AG09309 (cell line): ENCODE measurements at regions not wholly inside any gene's neighbourhood (a gene's known extent, or its start where the extent isn't known, plus 50 kb on each side); places are given as distances from the start of the nearest gene placed in this dataset.

Experiments used
- DNase-seq: peaks from one replicate; pipeline ENCODE4 v3.0.0-alpha.2; 2010; ENCODE audit warnings: low read depth
- H3K4me3 ChIP-seq: 2 replicates; pipeline ENCODE4 v1.5.1; 2011; ENCODE audit warnings: mild to moderate bottlenecking, low read depth, low read length, moderate library complexity; ENCODE audit not compliant: control insufficient read depth
- CTCF ChIP-seq: IDR thresholded peaks from 2 replicates; pipeline ENCODE4 v1.5.1; 2011; ENCODE audit warnings: mild to moderate bottlenecking, low read depth, low read length, inconsistent platforms; ENCODE audit not compliant: insufficient read depth, control insufficient read depth; ENCODE audit errors: missing control alignments

GRCh38 chrX:39869846-39870601, 227.7 kb downstream of the BCOR start:
- DNase-seq, result no peak
- no peak for TF ChIP-seq CTCF

GRCh38 chrX:39871648-39872047, 226.1 kb downstream of the BCOR start:
- no peak for DNase-seq
- H3K4me3 ChIP-seq, result no peak overlapping the region
- TF ChIP-seq CTCF, result no peak

More at GRCh38 chrX:39869846-39870601, 227.7 kb downstream of the BCOR start:
- H3K4me3 ChIP-seq, result no peak overlapping the region

GRCh38 chrX:39873117-39873516, 224.6 kb downstream of the BCOR start:
- no peak overlapping the region for H3K4me3 ChIP-seq
- TF ChIP-seq CTCF, result no peak
- DNase-seq, result no peak

GRCh38 chrX:39874202-39874816, 223.4 kb downstream of the BCOR start:
- DNase-seq, result no peak
- no peak overlapping the region for H3K4me3 ChIP-seq
- TF ChIP-seq CTCF, result no peak

- H3K4me3 ChIP-seq, result no peak overlapping the region
- TF ChIP-seq CTCF, result no peak
- DNase-seq, result no peak
Observed at GRCh38 chrX:39875834-39876628, 221.7 kb downstream of the BCOR start.

- no peak for TF ChIP-seq CTCF
- no peak for DNase-seq
- no peak overlapping the region for H3K4me3 ChIP-seq
Observed at GRCh38 chrX:39877905-39878304, 219.9 kb downstream of the BCOR start.
